A204.1 (cell line): ENCODE measurements at regions not wholly inside any gene's neighbourhood (a gene's known extent, or its start where the extent isn't known, plus 50 kb on each side); places are given as distances from the start of the nearest gene placed in this dataset.
"Not testable (repeated sequence)": the region's sequence is repeated elsewhere in the genome, so short reads cannot be mapped to it uniquely, and the experiment has no call there.

Experiments
- FAIRE-seq: peaks from 2 replicates; lab custom pipeline; 2012; peaks lifted over from hg19 to GRCh38; lab: Jason Lieb, UNC

DNA sequence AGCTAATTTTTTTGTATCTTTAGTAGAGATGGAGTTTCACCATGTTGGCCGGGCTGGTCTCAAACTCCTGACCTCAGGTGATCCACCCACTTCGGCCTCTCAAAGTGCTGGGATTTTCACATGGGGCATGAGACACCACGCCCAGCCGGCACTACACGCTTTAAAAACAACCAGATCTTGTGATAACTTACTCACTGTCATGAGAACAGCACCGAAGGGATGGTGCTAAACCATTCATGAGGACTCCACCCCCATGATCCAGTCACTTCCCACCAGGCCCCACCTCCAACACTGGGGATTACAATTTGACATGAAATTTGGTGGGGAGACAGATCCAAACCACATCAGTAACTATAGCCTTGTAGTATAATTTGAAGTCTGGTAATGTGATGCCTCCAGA lies 67.4 kb upstream of the ZNF169 start:
- not testable (repeated sequence) for FAIRE-seq

DNA sequence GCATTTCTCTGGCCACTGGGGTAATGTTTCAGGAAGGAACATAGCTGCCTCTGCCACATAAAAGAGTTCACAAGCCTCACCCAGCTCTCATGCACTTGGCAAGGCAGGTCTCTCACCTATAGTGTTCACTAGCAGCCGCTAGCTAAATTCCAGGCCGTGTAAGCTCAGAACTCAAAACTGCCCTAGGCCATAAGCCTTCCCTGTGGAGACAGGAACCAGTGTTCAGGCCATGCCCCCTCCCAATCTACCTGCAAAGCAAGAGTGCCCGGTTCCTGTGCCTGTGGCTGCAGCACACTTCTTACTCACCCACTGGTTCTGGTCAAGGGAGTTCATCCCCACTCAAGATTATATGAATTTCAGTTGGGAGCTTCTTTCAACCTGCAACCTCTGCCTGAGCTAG lies 60.7 kb upstream of the ZNF169 start:
- FAIRE-seq: no peak

DNA sequence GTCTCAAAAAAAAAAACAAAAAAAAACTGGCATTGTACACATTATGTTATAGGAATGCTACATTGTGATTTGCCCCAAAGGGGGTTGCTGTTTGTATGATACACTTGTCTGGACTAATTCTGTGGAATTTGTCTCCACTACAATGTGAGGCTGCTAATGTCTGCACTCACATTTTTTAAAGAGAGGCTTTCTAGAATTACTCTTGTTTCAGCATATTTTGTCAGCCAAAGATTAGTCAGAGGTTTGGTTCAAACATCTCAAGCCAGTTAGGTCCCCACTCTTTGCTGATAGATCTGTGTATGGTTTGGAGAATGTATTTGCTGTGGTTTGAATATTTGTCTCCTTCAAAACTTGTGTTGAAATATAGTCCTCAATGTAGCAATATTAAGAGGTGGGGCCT lies 59.3 kb upstream of the ZNF169 start:
- no peak for FAIRE-seq

DNA sequence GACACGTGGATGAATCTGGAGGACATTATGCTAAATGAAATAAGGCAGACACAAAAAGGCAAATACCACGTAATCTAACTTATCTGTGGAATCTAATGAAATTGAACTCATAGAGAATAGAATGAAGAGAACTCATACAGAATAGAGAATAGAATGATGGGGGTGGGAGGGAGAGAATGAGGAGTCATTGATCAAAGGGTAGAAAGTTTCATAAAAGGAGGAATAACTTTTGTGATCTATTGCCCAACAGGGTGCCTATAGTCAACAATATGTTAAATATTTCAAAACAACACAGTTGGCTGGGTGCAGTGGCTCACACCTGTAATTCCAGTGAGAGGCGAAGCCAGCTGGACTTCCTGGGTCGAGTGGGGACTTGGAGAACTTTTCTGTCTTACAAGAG lies 54.9 kb upstream of the ZNF169 start:
- no peak for FAIRE-seq

DNA sequence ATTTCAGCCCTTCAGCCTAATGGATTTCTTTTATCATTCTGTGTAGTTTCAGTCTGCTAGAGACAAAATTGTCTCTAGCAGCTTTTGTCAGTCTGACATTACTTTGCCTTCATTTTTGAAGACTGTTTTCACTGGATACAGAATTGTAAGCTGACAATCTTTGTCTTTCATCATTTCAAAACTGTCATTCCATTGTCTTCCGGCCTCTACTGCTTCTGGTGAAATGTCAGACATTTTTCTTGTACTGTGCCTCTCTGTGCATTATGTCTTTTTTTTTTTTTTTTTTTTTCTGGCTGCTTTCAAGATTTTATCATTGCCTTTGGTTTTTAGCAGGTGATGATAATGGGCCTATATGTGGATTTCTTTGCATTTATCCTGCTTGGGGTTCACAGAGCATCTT lies 51.3 kb upstream of the ZNF169 start:
- FAIRE-seq: no peak
